DOHH2 (cell line): ENCODE measurements at regions not wholly inside any gene's neighbourhood (a gene's known extent, or its start where the extent isn't known, plus 50 kb on each side); places are given as distances from the start of the nearest gene placed in this dataset.

Experiments
- CTCF ChIP-seq: fragments of 200-600 bp; sonication (generic); IDR thresholded peaks from one replicate; pipeline ENCODE4 v1.5.1; 2014; ENCODE audit warnings: antibody characterized with exemption, mild to moderate bottlenecking, low read depth, low read length; ENCODE audit not compliant: poor library complexity, severe bottlenecking
- EZH2phosphoT487 ChIP-seq: fragments of 200-600 bp; sonication (generic); IDR thresholded peaks from 2 replicates; pipeline ENCODE4 v1.6.1; 2017; ENCODE audit warnings: borderline replicate concordance, mild to moderate bottlenecking, antibody characterized with exemption, low read length, moderate library complexity, mixed read lengths

GRCh38 chr10:32163071-32163761, 107.0 kb upstream of the KIF5B start:
- TF ChIP-seq CTCF (no peak), EZH2phosphoT487 (no peak)
